Putamen (tissue), 1 donor: ENCODE measurements at regions not wholly inside any gene's neighbourhood (a gene's known extent, or its start where the extent isn't known, plus 50 kb on each side); places are given as distances from the start of the nearest gene placed in this dataset.

Experiments
- DNase-seq: peaks from one replicate; pipeline ENCODE4 v3.0.0-alpha.2; 2016; ENCODE audit warnings: low spot score

DNA sequence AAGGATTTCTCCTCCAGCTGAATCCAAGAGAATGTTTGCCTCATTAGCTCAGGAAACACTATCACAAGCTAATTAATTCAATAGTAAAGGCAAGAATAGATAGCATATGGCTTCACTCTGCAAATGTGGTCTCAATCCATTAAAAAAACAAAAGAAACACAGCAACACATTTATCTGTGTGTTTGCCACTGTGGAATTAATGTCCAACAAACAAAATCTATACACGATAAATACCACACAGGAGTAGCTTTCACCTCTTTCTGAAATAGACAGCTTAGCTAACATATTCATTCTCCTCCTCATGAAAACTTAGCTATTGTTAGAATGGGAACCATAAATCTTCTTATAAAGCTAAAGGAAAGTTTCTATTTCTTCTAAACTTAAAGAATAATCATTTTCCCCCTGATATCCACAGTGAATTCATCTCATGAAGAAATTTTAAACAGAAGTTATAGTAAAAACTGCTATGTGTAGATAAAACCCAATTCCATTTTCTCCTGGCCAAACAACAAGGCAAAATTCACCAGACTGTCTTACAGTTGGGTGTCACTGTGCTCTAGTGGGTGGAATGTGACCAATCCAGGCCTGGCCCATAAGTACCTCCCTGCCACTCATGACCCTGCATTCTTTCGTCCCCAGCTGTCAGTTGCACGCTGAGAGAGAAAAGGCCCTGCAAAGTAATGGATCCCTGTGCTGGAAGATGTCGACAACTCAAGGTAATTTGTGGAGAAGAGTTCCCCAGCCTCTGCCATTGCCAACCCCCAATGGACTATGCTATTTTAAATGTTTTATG lies 92.9 kb upstream of the NRSN1 start:
- DNase-seq: no peak

DNA sequence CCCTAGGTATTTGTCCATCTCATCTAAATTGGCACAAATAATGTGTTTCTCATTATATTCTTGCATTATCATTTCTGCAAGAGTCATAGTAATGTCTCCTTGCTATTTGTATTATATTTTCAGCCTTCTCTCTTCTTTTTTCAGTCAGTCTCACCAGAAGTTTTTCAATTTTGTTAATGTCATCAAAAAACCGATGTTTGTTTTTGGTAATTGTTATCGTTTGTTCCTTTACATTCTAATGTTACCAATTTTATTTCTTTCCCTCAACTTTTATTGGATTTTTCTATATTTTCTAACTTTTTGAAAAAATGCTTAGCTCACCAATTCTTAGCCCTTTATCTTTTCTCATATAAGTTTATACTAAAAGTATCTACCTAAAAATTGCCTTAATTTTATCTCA lies 82.2 kb upstream of the NRSN1 start:
- DNase-seq: no peak

DNA sequence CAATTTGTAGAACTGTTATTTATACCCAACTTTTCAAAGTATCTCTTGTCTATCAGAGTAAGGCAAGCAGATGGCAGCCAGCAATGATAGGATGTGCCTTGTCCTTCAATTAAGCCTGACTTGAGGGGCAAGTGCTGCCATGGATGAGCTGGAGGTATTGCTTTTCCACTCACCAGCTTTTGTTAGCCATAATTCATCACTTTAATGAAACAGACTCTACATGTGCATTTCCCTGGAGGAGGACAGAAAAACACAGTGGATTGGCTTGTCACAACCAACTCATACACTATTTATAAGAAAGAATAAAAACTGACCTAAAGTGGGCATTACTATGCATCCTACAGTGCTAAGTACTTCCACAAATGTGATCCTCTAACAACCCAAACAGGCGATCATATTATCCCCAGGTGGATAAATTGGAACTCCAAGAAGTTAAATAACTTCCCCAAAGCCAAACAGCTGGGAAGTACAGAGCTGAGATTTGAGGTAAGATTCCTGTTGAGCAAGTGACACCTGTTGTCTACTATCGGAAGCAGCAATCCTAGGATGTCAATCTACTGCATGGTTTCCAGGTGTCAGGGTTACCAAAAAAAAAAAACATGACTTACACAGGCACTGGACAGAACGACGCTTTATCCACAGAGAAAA lies 73.9 kb upstream of the NRSN1 start:
- DNase-seq: no peak

DNA sequence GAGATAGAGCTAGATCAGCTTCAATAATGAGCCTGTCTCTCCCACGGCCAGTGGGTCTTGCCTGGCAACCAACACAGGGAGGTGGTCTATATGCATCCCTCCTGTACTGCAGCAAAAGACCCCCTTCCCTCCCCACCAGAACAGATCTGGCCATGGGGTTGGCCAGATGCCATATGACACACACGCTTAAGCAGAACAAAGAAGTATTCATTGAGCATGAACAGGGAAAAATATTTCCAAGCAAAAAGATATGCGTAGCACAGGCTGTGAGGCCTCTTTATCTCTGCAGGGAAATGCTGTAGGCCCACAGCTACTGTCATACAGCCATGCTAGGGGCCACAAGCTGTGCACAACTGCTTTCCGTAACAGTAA lies 73.4 kb upstream of the NRSN1 start:
- no peak for DNase-seq

DNA sequence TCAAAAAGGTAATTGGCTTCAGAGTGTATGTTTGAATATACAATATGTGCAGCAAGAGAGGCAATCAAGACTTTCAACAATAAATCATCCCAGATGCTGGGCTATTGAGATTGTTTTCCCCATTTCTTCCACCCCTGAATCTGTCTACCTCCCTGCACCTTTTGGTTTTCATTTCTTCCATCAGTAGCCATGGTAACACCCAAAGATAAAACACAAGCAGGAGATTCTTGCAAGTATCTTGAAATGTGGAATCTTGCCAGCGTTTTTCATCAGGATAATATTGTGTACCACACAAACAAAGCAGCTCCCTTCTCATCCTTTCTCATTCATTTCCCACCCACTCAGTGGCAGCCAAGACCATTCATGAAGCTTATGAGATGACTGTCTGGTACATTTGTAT lies 73.0 kb upstream of the NRSN1 start:
- DNase-seq: no peak

DNA sequence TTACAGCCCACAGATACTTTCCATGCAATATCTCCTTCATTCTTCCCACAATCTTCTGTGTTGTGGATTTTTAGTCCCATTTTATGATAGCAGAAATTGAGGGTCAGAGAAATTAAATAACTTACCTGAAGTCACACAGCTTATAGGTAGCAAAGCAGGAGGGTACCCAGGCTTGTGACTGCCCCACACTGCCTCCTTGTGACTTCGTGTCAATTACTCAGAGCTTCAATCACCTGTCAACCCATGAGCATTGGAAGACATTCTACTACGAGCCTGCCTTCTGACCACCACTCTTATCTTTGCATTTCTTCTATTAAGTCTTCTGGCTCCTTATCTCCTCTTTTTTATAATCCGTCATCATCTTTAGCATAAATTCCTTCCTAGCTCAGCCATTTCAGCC lies 71.6 kb upstream of the NRSN1 start:
- no peak for DNase-seq

DNA sequence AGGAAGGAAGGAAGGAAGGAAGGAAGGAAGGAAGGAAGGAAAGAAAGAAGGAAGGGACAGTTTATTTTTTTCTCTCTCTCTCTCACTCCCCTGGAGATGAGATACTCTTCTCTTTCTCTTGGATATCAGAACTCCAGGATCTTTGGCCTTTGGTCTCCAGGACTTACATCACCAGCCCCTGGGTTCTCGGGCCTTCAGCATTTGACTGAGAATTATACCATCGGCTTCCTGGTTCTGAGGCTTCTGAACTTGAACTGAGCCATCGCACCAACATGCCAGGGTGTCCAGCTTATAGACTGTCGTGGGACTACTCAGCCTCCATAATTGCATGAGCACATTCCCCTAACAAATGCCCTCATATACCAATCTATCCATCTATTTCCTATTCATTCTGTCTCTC lies 69.4 kb upstream of the NRSN1 start:
- no peak for DNase-seq

DNA sequence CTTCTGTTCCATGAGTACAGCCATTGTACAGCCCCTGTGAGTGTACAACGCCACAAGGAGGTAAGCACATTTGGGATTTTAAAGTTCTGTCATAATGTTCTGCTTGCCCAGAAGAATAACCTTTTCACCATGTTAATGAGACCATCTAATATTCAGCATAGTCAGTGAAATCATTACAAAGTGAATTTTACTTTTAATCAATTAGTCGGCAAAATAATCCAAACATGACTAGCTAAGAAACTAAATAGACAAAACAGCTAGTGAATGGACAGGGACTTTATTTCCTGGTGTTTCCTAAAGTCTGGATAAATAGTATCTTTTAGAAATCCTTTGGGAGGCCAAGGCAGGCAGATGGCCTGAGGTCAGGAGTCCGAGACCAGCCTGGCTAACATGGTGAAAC lies 69.0 kb upstream of the NRSN1 start:
- no peak for DNase-seq

DNA sequence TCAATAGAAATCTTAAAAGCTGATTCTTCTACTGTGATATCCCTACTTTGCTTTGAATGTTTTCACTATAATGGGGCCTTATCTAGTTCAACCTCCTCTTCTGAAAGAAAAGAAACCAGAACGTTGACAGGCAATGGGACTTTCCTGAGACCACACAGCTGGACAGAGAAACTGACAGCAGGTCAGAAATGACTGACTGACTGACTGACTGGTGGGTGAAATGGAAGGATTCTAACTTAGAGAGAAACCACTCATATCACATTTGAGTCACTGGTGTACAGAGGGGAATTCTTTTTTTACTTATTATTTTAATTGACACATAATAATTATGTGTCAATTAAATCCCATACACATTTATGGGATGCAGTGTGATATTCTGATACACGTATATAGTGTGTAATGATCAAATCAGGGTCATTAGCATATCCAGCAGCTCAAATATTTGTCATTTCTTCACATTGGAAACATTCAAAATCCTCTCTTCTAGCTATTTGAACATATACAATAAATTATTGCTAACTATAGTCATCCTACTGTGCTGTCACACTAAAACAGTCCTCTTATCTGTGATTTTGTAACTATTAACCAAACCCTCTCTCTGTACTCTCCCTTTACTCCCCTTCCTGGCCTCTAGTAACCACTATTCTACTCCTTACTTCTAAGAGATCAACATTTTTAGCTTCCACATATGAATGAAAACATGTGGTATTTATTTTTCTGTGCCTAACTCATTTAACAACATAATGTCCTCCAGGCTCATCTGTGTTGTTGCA lies 64.8 kb upstream of the NRSN1 start:
- no peak for DNase-seq

DNA sequence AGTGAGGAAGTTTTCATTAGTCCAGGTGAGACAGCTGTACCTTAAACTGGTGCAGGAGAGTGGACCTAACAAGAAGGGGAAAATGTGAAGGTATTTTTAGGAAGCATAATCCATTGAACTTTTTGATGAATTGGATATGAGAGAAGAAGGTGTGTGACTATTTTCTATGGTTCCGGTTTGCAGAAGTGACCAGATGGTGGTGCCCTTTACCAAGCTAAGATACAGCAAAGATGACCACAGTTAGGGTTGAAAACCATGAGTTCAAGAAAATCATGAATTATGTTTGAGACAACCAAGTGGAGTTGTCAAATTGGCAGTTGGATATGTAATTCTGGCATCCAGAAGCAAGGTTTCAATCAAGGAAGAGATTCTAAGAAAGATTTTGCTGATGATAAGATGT lies 61.9 kb upstream of the NRSN1 start:
- DNase-seq: no peak

DNA sequence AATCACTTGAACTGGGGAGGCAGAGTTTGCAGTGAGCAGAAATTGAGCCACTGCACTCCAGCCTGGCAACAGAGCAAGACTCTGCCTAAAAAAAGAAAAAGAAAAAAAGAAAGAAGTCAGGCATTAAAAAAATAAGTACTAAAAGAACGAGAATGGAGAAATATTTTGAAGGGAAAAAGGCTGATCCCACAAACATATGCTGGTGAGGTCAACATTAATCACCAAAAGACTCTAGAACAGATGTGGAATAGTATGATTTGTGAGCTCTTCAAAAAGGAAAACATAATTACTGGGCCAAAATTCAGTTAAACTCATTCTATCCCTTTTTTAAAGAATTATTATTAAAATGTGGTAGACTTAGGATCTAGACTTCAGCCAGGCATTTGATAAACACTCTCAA lies 61.2 kb upstream of the NRSN1 start:
- no peak for DNase-seq

DNA sequence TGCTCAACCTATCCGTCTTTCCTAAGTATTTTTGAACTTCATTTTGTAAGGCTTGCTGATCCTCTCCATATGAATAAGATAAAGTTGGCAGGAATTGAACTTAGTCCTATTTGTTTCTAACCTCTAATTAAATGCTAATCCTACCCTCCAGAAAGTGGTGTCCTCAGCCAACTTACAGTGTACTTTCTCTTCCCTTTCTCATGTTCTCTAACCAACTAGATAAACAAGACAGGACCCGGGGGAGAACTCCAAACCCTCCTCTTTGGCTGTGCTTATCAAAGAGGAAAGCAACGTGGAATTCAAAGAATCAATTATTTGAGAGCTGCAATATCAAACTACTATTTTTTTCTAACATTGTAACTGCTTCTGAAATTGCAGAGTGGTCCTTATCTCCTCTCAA lies 56.5 kb upstream of the NRSN1 start:
- DNase-seq: no peak

DNA sequence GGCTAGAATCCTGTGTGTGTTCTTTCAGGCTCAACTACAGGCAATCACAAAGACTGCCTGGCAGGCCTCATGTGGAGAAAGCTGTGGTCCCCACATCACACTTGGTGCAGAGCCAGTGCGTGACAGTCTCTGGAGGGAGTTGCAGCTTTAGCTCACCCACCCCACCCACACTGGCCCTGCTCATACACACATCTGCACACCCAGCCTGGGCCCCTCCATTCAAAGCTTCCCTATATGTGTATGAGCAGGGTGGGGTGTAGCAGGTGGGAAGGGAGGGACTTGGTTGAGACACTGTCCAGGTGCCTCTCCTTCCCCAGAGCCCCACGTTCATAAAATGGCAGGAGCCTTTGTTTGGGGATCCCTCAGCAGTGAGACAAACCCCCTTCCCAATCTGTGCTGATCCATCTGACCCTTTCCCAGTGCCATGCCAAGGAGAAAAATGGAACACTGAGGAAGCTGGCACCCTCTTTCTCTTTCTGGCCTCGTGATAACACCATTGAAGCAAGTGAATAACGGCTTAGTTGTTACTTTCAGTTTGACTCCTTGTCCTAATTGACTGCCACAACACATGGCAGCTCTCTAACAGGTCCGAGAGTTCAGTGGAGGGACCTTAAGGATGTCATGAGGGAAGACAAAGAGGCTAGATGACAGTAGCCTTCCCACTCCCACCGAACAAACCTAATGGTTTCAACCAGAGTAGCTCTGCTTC lies 53.8 kb upstream of the NRSN1 start:
- DNase-seq: no peak

DNA sequence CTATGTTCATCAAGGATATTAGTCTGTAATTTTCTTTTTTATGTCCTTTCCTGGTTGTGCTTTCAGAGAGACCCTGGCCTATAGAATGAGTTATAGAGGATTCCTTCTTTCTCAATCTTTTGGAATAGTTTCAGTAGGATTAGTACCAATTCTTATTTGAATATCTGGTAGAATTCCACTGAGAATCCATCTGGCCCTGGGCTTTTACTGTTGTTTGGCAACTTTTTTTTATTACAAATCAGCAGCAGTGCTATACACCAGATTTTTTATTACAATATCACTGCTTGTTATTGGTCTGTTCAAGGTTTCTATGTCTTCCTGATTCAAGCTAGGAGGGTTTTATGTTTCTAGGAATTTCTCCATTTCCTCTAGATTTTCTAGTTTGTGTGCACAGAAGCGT lies 50.0 kb upstream of the NRSN1 start:
- DNase-seq: no peak
